A549 (cell line): ENCODE measurements at regions not wholly inside any gene's neighbourhood (a gene's known extent, or its start where the extent isn't known, plus 50 kb on each side); places are given as distances from the start of the nearest gene placed in this dataset.
"Not testable (repeated sequence)": the region's sequence is repeated elsewhere in the genome, so short reads cannot be mapped to it uniquely, and the experiment has no call there.

ENCODE experiments used
- CBX8 ChIP-seq: fragments of 200-600 bp; sonication (generic); IDR thresholded peaks from 2 replicates; pipeline ENCODE4 v1.6.1; 2016
- CTCF ChIP-seq: fragments of >200 bp; sonication (Bioruptor Twin); formaldehyde crosslinking; IDR thresholded peaks from 3 replicates; pipeline ENCODE4 v1.5.1; 2016
- POLR2A ChIP-seq: IDR thresholded peaks from 2 replicates; pipeline ENCODE4 v1.6.1; 2012; ENCODE audit warnings: mild to moderate bottlenecking, low read length
- RAD21 ChIP-seq, 2 experiments: fragments of >200 bp in 1 of 2; sonication (Bioruptor Twin) in 1 of 2; formaldehyde crosslinking in 1 of 2; IDR thresholded peaks in 1 of 2; conservative IDR thresholded peaks in 1 of 2; 2 replicates in 1 of 2; 3 replicates in 1 of 2; pipeline ENCODE4 v1.6.1; 2012 to 2018; ENCODE audit warnings: inconsistent platforms in 1 of 2
- RNF2 ChIP-seq: fragments of 200-600 bp; sonication (generic); IDR thresholded peaks from 2 replicates; pipeline ENCODE4 v1.6.1; 2016; ENCODE audit warnings: low read depth, mild to moderate bottlenecking, antibody characterized with exemption, moderate library complexity, borderline replicate concordance
- USF2 ChIP-seq: fragments of 450-650 bp; IDR thresholded peaks from 2 replicates; pipeline ENCODE4 v1.6.1; 2014; ENCODE audit warnings: antibody characterized with exemption

- TF ChIP-seq RAD21 (conservative IDR thresholded peaks at IDR 0.05 in 1 of 2, IDR thresholded peaks at IDR 0.05 in 1 of 2); CTCF; POLR2A; USF2; RNF2; CBX8: not testable (repeated sequence)
These were observed 385.1 kb downstream of the UTRN start for GRCh38 chr6:144670259-144670658.
